GM21526 (cell line): ENCODE measurements at regions not wholly inside any gene's neighbourhood (a gene's known extent, or its start where the extent isn't known, plus 50 kb on each side); places are given as distances from the start of the nearest gene placed in this dataset.

Source experiments
- ATAC-seq: cut with Tn5 transposase; IDR thresholded peaks from one replicate; pipeline ENCODE4 v1.9.1; 2021; ENCODE audit warnings: moderate library complexity; ENCODE audit not compliant: unreplicated experiment, low FRiP score

- no peak for ATAC-seq
Observed at GRCh38 chr5:98099448-98100105, 673.9 kb upstream of the RGMB start.

DNA sequence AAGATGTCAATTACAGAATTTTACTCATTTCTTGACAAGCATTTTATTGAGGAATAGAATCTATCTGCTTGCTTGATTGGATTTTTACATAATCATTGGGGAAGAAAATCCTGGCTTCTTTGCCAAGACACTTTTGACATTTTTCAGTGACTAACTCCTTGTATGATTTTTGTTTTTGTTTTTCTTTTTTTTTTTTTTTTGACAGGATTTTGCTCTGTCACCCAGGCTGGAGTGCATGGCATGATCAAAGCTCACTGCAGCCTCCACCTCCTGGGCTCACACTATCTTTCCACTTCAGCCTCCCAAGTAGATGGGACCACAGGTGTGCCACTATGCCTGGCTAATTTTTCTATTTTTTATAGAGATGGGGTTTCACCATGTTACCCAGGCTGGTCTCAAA lies 672.3 kb upstream of the RGMB start:
- ATAC-seq, result no peak

DNA sequence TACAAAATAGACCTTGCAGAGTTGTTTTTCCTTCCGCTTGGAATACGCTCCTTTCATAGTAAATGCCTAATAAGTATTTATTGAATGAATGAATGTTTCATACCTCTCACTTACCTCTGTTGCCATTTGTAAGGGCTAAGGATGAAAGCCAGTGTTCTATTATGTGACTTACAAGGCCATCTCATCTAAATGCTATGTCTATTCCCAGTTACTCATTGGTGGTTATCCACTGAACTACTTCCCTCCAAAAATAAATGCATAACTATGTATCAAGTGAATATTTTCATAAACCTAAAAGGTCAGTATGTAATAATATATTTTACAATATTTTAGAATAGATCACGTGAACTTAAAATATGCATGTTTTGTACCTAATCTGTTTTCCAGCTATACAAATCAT lies 670.5 kb upstream of the RGMB start:
- no peak for ATAC-seq

DNA sequence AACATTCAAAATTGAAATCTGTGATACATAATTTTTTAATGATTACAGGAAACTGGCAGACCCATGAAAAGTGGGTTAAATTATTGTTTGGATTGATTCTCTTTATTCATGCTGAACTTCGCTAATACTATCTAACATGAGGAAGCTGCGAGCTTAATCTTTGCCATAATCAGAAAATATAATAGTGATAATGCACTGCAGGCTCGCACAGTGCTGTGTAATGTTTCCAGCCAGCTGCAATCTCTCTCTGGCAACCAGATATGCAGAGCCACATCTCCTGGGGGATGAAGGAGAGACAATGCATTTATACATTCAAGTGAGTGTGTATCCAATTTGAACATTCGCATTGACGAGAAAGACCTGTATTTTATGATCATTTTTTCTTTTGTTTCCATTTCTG lies 669.7 kb upstream of the RGMB start:
- ATAC-seq, result no peak

DNA sequence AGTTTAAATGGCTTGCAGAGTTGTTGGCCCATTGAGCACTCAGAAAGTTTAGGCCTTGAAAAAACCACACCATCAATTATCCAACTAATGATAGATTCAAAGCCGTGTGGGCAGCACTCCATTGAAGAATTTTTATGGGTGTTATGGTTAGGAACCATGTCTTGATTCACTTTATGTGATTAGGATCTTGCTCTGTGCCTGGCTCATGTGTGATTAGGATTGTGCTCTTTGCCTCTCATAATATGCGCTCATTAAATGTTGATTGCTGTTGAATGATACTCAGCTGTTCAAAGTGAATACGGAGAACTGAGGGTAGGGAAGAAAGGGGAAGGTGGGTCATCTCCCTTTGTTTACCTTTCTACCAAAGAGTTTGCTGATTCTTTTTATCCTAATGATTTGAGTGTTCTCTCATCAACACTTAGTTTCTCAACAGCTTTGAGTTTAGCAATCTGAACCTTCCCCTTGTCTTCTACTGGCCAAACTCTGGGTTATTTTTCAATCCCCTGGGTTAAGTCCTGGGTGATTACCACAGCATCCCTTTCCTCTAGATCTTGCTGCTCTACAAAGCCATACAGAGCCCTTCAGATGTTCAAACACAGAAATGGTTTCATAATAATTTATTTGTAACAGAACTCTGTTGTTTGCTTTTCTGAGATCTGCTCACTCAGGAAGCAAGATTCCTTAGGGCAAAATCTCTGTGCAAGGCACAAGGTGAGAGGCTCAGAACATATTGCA lies 668.8 kb upstream of the RGMB start:
- ATAC-seq, result no peak

DNA sequence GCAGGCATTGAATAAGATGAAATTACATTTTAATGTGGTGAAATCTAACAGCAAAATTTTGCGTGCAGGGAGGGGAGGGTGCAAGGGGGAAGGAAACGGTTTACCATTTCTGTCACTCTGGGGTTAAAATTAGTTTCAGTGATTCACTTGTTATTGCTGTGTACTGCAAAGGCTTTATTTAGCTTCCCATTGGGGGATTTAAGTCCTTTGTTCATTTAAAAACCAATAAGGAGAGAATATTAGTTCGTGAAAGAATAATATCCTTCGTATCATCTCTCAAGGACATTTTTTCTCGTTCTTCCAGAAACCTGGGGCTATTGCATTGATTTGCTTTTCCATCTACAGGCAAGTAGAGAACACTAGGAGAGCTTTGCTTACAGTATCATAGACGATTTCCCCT lies 667.8 kb upstream of the RGMB start:
- ATAC-seq, result no peak

- ATAC-seq, result no peak
Observed at GRCh38 chr5:98106116-98107031, 667.1 kb upstream of the RGMB start.

DNA sequence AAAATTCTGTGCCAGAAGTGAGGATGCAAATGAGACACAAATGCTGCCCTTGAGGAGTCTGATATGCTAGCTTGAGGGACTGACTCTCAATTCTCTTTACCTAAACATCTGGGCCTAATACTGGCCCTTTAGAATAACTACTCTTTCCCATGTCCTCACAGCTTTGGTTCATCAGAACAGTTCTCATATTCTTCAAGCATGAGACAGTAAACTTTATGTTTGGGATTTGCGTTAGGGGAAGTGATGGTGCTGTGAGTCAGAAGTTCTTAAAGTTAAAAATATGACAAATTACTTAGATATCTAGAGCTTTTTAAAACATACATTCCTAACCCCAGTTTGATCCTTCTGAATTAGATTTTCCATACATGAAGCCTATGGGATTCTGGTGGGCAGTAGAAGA lies 665.0 kb upstream of the RGMB start:
- no peak for ATAC-seq

- no peak for ATAC-seq
Observed at GRCh38 chr5:98109561-98110006, 663.9 kb upstream of the RGMB start.

DNA sequence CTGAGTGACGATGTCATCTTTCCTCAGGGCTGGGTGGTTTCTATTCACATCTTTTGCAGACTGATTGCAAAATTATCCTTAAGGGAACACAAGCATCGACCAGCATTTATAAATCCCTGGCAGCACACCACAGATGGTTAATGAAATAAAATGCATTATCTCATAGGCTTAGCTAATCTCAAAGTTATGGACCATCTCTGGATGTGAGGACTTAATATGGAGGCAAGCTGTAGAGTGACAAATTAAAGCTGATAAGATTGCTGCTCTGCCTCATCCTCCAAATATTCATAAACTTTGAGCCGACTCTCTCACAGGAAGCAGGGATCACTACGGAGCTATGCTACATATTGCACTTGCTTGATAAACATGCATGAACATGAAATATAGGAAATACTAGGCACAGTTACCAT lies 663.2 kb upstream of the RGMB start:
- ATAC-seq, result no peak

DNA sequence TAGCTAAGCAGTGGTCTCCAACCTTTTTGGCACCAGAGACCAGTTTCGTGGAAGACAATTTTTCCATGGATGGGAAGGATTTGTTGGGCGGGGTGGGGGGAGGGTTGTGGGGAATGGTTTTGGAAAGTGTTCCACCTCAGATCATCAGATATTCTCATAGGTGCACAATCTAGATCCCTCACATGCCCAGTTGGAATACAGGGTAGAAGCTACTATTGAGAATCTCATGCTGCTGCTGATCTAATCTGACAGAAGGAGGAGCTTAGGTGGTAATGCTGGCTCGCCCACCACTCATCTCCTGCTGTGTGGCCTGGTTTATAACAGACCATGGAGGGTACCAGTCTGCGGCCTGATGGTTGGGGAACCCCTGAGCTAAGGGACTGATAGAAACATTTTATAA lies 662.7 kb upstream of the RGMB start:
- no peak for ATAC-seq

GRCh38 chr5:98111686-98112085 lies 661.8 kb upstream of the RGMB start:
- no peak for ATAC-seq

DNA sequence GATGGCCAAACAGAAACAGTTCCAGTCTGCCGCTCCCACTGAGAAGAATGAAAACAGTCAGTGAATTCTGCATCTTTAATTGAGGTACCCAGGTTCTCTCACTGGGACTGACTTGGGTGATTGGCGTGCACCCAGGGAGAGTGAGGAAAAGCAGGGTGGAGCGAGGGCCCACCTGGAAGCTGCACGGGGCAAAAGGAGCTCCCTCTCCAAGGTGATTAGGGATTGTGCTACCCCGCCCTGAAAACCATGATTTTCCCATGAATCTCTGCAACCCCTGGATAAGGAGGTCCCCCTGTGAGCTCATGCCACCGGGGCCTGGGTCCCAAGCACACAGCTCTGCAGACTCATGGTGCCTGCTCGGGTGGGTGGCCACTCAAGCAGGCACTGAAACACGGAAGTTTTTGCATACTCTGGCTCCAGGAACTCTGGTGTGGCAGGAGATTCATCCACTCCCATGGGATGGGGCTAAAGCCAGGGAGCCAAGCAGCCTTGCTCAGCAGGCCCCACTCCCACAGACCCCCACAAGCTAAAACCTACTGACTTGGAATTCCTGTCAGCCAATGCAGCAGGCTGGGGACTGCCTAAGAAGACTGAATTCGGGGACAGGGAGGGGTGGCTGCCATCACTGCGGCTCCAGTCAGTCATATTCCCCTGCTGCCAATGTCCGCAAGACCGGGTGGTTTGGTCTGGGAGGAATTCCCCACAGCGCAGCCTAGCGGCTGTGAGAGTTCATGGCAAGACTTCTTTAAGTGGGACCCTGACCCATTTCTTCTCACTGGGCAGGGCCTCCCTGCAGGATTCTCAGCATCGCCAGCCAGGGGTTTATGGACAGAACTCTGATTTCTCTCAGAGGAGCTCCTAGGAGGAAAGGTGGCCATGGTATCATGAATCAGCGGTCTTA lies 652.2 kb upstream of the RGMB start:
- no peak for ATAC-seq

DNA sequence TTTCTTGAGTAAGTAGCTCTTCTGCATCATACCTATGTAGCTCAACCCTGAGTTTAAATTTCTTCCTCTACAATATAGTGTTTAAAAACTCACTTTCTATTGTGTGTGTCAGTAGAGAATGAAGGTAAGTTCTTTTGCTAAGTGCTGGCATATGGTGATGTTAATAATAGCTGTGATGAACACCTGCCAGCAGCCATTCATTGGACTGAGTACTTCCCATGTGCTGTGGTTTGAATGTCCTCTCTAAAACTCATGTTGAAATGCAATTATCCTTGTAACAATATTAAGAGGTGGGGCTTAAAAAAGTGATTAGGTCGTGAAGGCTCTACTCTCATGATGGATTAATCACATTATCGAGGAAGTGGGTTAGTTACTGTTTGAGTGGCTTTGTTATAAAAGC lies 645.2 kb upstream of the RGMB start:
- no peak for ATAC-seq

GRCh38 chr5:98128846-98129245 lies 644.6 kb upstream of the RGMB start:
- ATAC-seq, result no peak

- no peak for ATAC-seq
Observed at GRCh38 chr5:98130261-98131035, 643.0 kb upstream of the RGMB start.

GRCh38 chr5:98144116-98144515 lies 629.3 kb upstream of the RGMB start:
- no peak for ATAC-seq

GRCh38 chr5:98144710-98145109 lies 628.8 kb upstream of the RGMB start:
- no peak for ATAC-seq

DNA sequence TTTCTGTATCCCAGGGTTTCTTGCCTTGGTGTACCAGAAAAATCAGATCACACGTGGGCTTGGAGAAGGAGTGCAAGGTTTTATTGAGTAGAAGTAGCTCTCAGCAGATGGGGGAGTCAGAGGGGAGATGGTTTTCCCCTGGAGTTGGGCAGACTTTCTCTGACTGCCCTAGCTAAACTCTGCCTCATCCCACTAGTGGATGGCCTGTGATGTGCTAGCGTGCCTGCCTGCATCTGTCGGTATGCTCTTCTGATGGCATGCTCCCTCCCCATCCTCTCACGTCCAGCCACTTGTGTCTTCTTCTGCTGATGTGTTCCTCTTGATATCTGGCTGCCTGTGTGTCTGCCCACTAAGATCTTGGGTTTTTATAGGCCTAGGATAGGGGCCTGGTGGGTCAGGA lies 616.1 kb upstream of the RGMB start:
- no peak for ATAC-seq

DNA sequence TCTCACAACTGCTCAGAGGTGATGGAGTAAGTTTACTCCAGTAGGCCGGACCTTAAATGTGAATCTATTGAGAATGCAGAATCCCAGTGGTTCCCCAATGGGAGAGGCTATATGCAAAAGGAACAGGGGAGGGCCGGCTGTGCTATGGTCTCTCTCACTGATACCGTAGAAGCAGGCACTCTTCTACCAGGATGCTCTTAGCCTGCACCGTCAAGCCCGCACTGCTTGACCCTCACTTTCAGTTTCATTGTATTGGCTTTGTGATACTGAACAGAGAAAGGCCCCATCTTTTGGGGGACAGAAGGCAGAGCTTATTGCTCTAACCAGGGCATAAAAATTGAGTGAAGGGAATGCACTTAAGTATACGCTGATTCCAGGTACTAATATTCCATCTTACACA lies 615.0 kb upstream of the RGMB start:
- ATAC-seq, result no peak
